IMR-90 (cell line): ENCODE measurements at regions not wholly inside any gene's neighbourhood (a gene's known extent, or its start where the extent isn't known, plus 50 kb on each side); places are given as distances from the start of the nearest gene placed in this dataset.

Experiments used
- ATAC-seq: fragments of 200-7000 bp; cut with Tn5 transposase; 2 replicates; pipeline ENCODE4 v1.9.1; 2020; ENCODE audit warnings: low read depth, mild to moderate bottlenecking, moderate library complexity
- BruUV-seq: library from RNA; stranded (reverse); fragments of 400-500 nt; replicated peaks from 2 replicates; lab custom pipeline; 2021; lab: Mats Ljungman, UMichigan
- CTCF ChIA-PET: fragments of 300-600 bp; formaldehyde crosslinking; extraction: SDS; loops from one replicate; lab custom pipeline; 2021; ENCODE audit warnings: antibody characterized with exemption; lab: Yijun Ruan, JAX
- POLR2A ChIA-PET: fragments of 300-600 bp; sonication (Branson Sonifier 250); formaldehyde crosslinking; loops from one replicate; lab custom pipeline; 2022; ENCODE audit warnings: antibody characterized with exemption; ENCODE audit not compliant: unreplicated experiment; lab: Charles Lee
- DNase-seq: peaks from one replicate; pipeline ENCODE4 v3.0.0; 2013
- H2AFZ ChIP-seq: replicated peaks from 2 replicates; pipeline ENCODE3; 2013; ENCODE audit warnings: low read length, mild to moderate bottlenecking; ENCODE audit not compliant: poor library complexity
- H2AK5ac ChIP-seq: 2 replicates; pipeline ENCODE4 v1.6.1; 2013; ENCODE audit warnings: low read depth, low read length, inconsistent platforms
- H2AK9ac ChIP-seq: replicated peaks from 2 replicates; pipeline ENCODE3; 2013; ENCODE audit warnings: mild to moderate bottlenecking, low read depth, low read length, moderate library complexity; ENCODE audit not compliant: poor library complexity
- H2BK120ac ChIP-seq: 2 replicates; pipeline ENCODE4 v1.6.1; 2013; ENCODE audit warnings: low read depth, low read length, inconsistent platforms
- H2BK15ac ChIP-seq: 3 replicates; pipeline ENCODE4 v1.6.1; 2013; ENCODE audit warnings: low read depth, low read length, inconsistent platforms
- H2BK20ac ChIP-seq: 2 replicates; pipeline ENCODE4 v1.6.1; 2013; ENCODE audit warnings: low read depth, mild to moderate bottlenecking, inconsistent platforms, low read length, moderate library complexity
- H2BK5ac ChIP-seq: 2 replicates; pipeline ENCODE4 v1.6.1; 2013; ENCODE audit warnings: mild to moderate bottlenecking, low read depth, low read length, inconsistent platforms; ENCODE audit not compliant: poor library complexity, severe bottlenecking
- H3K14ac ChIP-seq: replicated peaks from 2 replicates; pipeline ENCODE4 v1.6.1; 2013; ENCODE audit warnings: low read depth, low read length, inconsistent platforms
- H3K18ac ChIP-seq: 2 replicates; pipeline ENCODE4 v1.6.1; 2013; ENCODE audit warnings: low read depth, low read length, control low read depth
- H3K23ac ChIP-seq: 2 replicates; pipeline ENCODE4 v1.6.1; 2013; ENCODE audit warnings: low read depth, low read length, inconsistent platforms
- H3K27ac ChIP-seq: 2 replicates; pipeline ENCODE4 v1.5.1; 2013; ENCODE audit warnings: mild to moderate bottlenecking, control low read depth, low read length; ENCODE audit not compliant: insufficient read depth
- H3K27me3 ChIP-seq: 2 replicates; pipeline ENCODE4 v1.6.1; 2013; ENCODE audit warnings: low read length; ENCODE audit not compliant: control insufficient read depth, insufficient read depth
- H3K36me3 ChIP-seq: 2 replicates; pipeline ENCODE4 v1.6.1; 2013; ENCODE audit warnings: low read length, mixed read lengths; ENCODE audit not compliant: control insufficient read depth, insufficient read depth
- H3K4ac ChIP-seq: 2 replicates; pipeline ENCODE4 v1.6.1; 2013; ENCODE audit warnings: low read depth, low read length, inconsistent platforms
- H3K4me1 ChIP-seq: 2 replicates; pipeline ENCODE4 v1.6.1; 2013; ENCODE audit warnings: low read length, mixed read lengths; ENCODE audit not compliant: control insufficient read depth, insufficient read depth
- H3K4me2 ChIP-seq: 2 replicates; pipeline ENCODE4 v1.6.1; 2013; ENCODE audit warnings: low read depth, mild to moderate bottlenecking, control low read depth, low read length, moderate library complexity
- H3K4me3 ChIP-seq: 2 replicates; pipeline ENCODE4 v1.5.1; 2013; ENCODE audit warnings: low read depth, mild to moderate bottlenecking, control low read depth, low read length, moderate library complexity; ENCODE audit not compliant: insufficient read depth
- H3K56ac ChIP-seq: 2 replicates; pipeline ENCODE4 v1.6.1; 2013; ENCODE audit warnings: low read length, inconsistent platforms; ENCODE audit not compliant: insufficient read depth; ENCODE audit errors: extremely low read depth
- H3K79me1 ChIP-seq, 2 experiments: 2 replicates each; pipeline ENCODE4 v1.6.1; 2013; ENCODE audit warnings: low read length in 2 of 2, inconsistent platforms in 1 of 2, low read depth in 1 of 2
- H3K9ac ChIP-seq: 2 replicates; pipeline ENCODE4 v1.6.1; 2013; ENCODE audit warnings: low read depth, low read length, control low read depth
- H3K9me1 ChIP-seq: 2 replicates; pipeline ENCODE4 v1.6.1; 2013; ENCODE audit warnings: low read length, inconsistent platforms; ENCODE audit not compliant: insufficient read depth
- H3K9me3 ChIP-seq: 2 replicates; pipeline ENCODE4 v1.6.1; 2013; ENCODE audit warnings: low read length; ENCODE audit not compliant: control insufficient read depth, insufficient read depth
- H4K20me1 ChIP-seq: 2 replicates; pipeline ENCODE4 v1.6.1; 2013; ENCODE audit warnings: low read length, inconsistent platforms; ENCODE audit not compliant: insufficient read depth
- H4K5ac ChIP-seq: 2 replicates; pipeline ENCODE4 v1.6.1; 2013; ENCODE audit warnings: mild to moderate bottlenecking, low read depth, low read length, control low read depth
- H4K8ac ChIP-seq, 2 experiments: 2 replicates each; pipeline ENCODE4 v1.6.1; 2013; ENCODE audit warnings: low read depth in 2 of 2, low read length in 2 of 2, control low read depth in 1 of 2, inconsistent platforms in 1 of 2
- H4K91ac ChIP-seq: 2 replicates; pipeline ENCODE4 v1.6.1; 2013; ENCODE audit warnings: low read depth, low read length, inconsistent platforms; ENCODE audit not compliant: insufficient read depth
- BHLHE40 ChIP-seq: fragments of 150-350 bp; IDR thresholded peaks from 2 replicates; pipeline ENCODE4 v1.6.1; 2016; ENCODE audit warnings: mild to moderate bottlenecking, low read depth, low read length
- CEBPB ChIP-seq: IDR thresholded peaks from 2 replicates; pipeline ENCODE4 v1.6.1; 2012; ENCODE audit warnings: low read depth, low read length, improper control_type of control experiment
- CHD1 ChIP-seq: IDR thresholded peaks from 2 replicates; pipeline ENCODE4 v1.6.1; 2012; ENCODE audit warnings: low read depth, low read length, improper control_type of control experiment
- CTCF ChIP-seq: conservative IDR thresholded peaks from 2 replicates; pipeline ENCODE4 v1.5.1; 2012; ENCODE audit warnings: mild to moderate bottlenecking, low read depth, low read length, improper control_type of control experiment
- ELK1 ChIP-seq: fragments of 150-350 bp; IDR thresholded peaks from 2 replicates; pipeline ENCODE4 v1.6.1; 2016; ENCODE audit warnings: low read depth, mild to moderate bottlenecking, low read length, moderate library complexity, borderline replicate concordance
- FOS ChIP-seq: fragments of 150-350 bp; IDR thresholded peaks from 2 replicates; pipeline ENCODE4 v1.6.1; 2016; ENCODE audit warnings: low read depth, low read length
- MAFK ChIP-seq: IDR thresholded peaks from 2 replicates; pipeline ENCODE4 v1.6.1; 2012; ENCODE audit warnings: low read depth, low read length, improper control_type of control experiment
- MAZ ChIP-seq: IDR thresholded peaks from 2 replicates; pipeline ENCODE4 v1.6.1; 2012; ENCODE audit warnings: low read depth, mild to moderate bottlenecking, low read length, improper control_type of control experiment, moderate library complexity, borderline replicate concordance
- MXI1 ChIP-seq: IDR thresholded peaks from 2 replicates; pipeline ENCODE4 v1.6.1; 2012; ENCODE audit warnings: low read depth, mild to moderate bottlenecking, low read length, moderate library complexity, borderline replicate concordance
- NFE2L2 ChIP-seq: fragments of 150-350 bp; IDR thresholded peaks from 2 replicates; pipeline ENCODE4 v1.6.1; 2016; ENCODE audit warnings: low read depth, mild to moderate bottlenecking, low read length
- POLR2A ChIP-seq: IDR thresholded peaks from 2 replicates; pipeline ENCODE4 v1.6.1; 2012; ENCODE audit warnings: mild to moderate bottlenecking, low read depth, low read length
- RAD21 ChIP-seq: IDR thresholded peaks from 2 replicates; pipeline ENCODE4 v1.6.1; 2012; ENCODE audit warnings: low read length, improper control_type of control experiment
- RCOR1 ChIP-seq: IDR thresholded peaks from 2 replicates; pipeline ENCODE4 v1.6.1; 2012; ENCODE audit warnings: mild to moderate bottlenecking, low read length, improper control_type of control experiment; ENCODE audit not compliant: insufficient replicate concordance
- RFX5 ChIP-seq: IDR thresholded peaks from 2 replicates; pipeline ENCODE4 v1.8.0; 2012; ENCODE audit warnings: low read depth, mild to moderate bottlenecking, low read length, moderate library complexity
- SMC3 ChIP-seq: fragments of 150-350 bp; IDR thresholded peaks from 2 replicates; pipeline ENCODE4 v1.6.1; 2016; ENCODE audit warnings: low read depth, mild to moderate bottlenecking, antibody characterized with exemption, low read length, moderate library complexity
- USF2 ChIP-seq: fragments of 150-350 bp; IDR thresholded peaks from 2 replicates; pipeline ENCODE4 v1.6.1; 2017; ENCODE audit warnings: mild to moderate bottlenecking, antibody characterized with exemption, low read length, low read depth
- WGBS, 2 experiments: methylation state at CpG; one replicate each; pipeline versions ENCODE4 v1.1.5 to v1.1.7; 2013; ENCODE audit warnings: missing lambda C conversion rate in 2 of 2; ENCODE audit not compliant: insufficient read length in 1 of 2; ENCODE audit errors: extremely low coverage in 2 of 2; 5-methylcytosine and 5-hydroxymethylcytosine counted together
- dilution Hi-C: fragments of 300-500 bp; cut with HindIII; formaldehyde crosslinking; loops from one replicate; pipeline ENCODE4 v1.14.3; 2018; ENCODE audit warnings: low sequenced_read_pairs; ENCODE audit not compliant: unreplicated experiment
- in situ Hi-C: fragments of 300-500 bp; cut with MboI; formaldehyde crosslinking; loops from 3 replicates; pipeline ENCODE4 v1.14.3; 2019; ENCODE audit warnings: low sequenced_read_pairs, inconsistent platforms, mixed read lengths
- intact Hi-C: fragments of 100-400 bp; cut with micrococcal nuclease; formaldehyde crosslinking; loops from 2 replicates; pipeline ENCODE4 v1.10.0; 2022

DNA sequence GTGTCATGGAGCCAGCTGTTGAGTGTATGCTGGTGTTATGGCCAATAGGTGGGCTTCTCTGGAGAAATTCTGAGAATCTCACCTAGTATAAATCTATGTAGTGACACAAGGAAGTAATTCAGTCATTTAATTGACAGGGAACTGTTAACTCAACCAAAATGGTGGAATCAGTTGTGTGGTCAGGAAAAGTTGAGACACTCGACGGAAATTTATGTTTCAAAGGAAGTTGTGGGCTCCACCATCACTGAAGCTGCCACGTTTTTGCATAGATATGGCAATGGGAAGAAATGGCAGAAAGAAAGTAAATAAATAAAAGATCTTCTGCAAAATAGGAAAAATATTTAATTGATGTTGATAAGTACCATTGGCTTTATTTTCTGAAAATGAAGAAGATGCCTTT, 84.5 kb downstream of the ATP6V1G3 start:
- Histone ChIP-seq H3K9ac (no peak overlapping the region), H3K4me1 (no peaks in the 10 kb centered on the region), H3K14ac (no peak overlapping the region), H2AK5ac (no peak overlapping the region), H3K18ac (no peak overlapping the region), H3K4me2 (no peak overlapping the region), H2AFZ (no peak overlapping the region), H4K91ac (no peak overlapping the region), H3K27me3 (no peaks in the 10 kb centered on the region), H3K9me1 (no peaks in the 10 kb centered on the region), H3K27ac (no peak overlapping the region), H3K9me3 (no peaks in the 10 kb centered on the region), H3K79me1 (no peaks in the 10 kb centered on the region), H2BK5ac (no peak overlapping the region), H4K20me1 (no peaks in the 10 kb centered on the region), H3K36me3 (no peaks in the 10 kb centered on the region), H2BK15ac (no peak overlapping the region), H4K5ac (no peak overlapping the region), H2AK9ac (no peak overlapping the region), H3K4ac (no peak overlapping the region), H3K23ac (no peak overlapping the region), H4K8ac (no peak overlapping the region), H3K4me3 (no peak overlapping the region), H2BK120ac (no peak overlapping the region), H2BK20ac (no peak overlapping the region), H3K56ac (no peak overlapping the region)
- intact Hi-C loops, result no loop called here
- no peak for ATAC-seq
- no TSS peak for BruUV-seq
- dilution Hi-C loops, result no loop called here
- WGBS, 2 experiments, result 89% methylated on average over 3 of the region's 3 CpGs; no CpG with 5 or more reads in 1 of the 2 experiments
- ChIA-PET CTCF (interaction anchor here (0.6 kb wide), 1 partner anchor 600 kb away, joined by 3 read pairs; no protein-coding TSS in a partner anchor), POLR2A (no interaction called here)
- in situ Hi-C loops, result loop anchor here (25.0 kb wide), 1 partner anchor 844 kb away; no protein-coding TSS in a partner anchor
- DNase-seq, result no peak
- no peak for TF ChIP-seq CEBPB
- no peak for TF ChIP-seq USF2
- no peak for TF ChIP-seq CTCF
- no peak for TF ChIP-seq RCOR1
- no peak for TF ChIP-seq BHLHE40
- no peak for TF ChIP-seq CHD1
- no peak for TF ChIP-seq POLR2A
- TF ChIP-seq MAZ, result no peak
- no peak for TF ChIP-seq FOS
- TF ChIP-seq MXI1, result no peak
- no peak for TF ChIP-seq NFE2L2
- TF ChIP-seq SMC3, result no peak
- TF ChIP-seq RFX5, result no peak
- TF ChIP-seq MAFK, result no peak
- no peak for TF ChIP-seq ELK1
- TF ChIP-seq RAD21, result no peak
